ENCODE measurements at regions not wholly inside any gene's neighbourhood (a gene's known extent, or its start where the extent isn't known, plus 50 kb on each side); places are given as distances from the start of the nearest gene placed in this dataset.

DNA sequence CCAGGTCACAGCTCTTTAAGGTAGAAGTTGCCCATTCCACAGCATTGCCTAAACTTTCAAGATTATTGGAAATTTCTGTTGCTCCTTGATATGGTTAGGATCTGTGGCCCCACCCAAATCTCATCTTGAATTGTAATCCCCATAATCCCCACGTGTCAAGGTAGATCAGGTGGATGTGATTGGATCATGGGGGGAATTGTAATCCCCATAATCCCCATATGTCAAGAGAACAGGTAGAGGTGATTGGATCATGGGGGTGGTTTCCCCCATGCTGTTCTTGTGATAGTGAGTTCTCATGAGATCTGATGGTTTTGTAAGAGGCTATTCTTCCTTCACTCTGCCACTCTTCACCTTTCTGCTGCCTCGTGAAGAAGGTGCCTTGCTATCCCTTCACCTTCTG, 327.4 kb upstream of the MAP3K7 start:
- TF ChIP-seq, protein P1, sequence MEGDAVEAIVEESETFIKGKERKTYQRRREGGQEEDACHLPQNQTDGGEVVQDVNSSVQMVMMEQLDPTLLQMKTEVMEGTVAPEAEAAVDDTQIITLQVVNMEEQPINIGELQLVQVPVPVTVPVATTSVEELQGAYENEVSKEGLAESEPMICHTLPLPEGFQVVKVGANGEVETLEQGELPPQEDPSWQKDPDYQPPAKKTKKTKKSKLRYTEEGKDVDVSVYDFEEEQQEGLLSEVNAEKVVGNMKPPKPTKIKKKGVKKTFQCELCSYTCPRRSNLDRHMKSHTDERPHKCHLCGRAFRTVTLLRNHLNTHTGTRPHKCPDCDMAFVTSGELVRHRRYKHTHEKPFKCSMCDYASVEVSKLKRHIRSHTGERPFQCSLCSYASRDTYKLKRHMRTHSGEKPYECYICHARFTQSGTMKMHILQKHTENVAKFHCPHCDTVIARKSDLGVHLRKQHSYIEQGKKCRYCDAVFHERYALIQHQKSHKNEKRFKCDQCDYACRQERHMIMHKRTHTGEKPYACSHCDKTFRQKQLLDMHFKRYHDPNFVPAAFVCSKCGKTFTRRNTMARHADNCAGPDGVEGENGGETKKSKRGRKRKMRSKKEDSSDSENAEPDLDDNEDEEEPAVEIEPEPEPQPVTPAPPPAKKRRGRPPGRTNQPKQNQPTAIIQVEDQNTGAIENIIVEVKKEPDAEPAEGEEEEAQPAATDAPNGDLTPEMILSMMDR (conservative IDR thresholded peaks at IDR 0.05; ENCODE audit: low read depth, low read length): no peak
- TF ChIP-seq EZH2 (IDR thresholded peaks at IDR 0.05; ENCODE audit: borderline replicate concordance, low read depth, low read length, poor library complexity, severe bottlenecking): no peak
- ChIA-PET CTCF (no interaction called here), POLR2A (ENCODE audit: low non-redundant PET) (no interaction called here)
- Histone ChIP-seq H3K4me3 (ENCODE audit: low read depth, low read length, poor library complexity, severe bottlenecking) (no peak overlapping the region), H3K9me3 (ENCODE audit: low read depth, low read length, poor library complexity, severe bottlenecking) (peaks cover 11% of the 10 kb centered on the region), H3K36me3 (ENCODE audit: insufficient read depth, low read length, poor library complexity, severe bottlenecking) (no peaks in the 10 kb centered on the region), H3K27ac (ENCODE audit: low read depth, low read length, poor library complexity, severe bottlenecking) (no peak overlapping the region), H3K27me3 (replicated peaks; ENCODE audit: insufficient read depth, low read depth, low read length, poor library complexity) (peaks cover 5% of the 10 kb centered on the region), H3K4me1 (ENCODE audit: insufficient read depth, low read length, poor library complexity, severe bottlenecking) (no peaks in the 10 kb centered on the region)
- no TSS peak for BruUV-seq (replicated peaks)
- no peak for DNase-seq (ENCODE audit: low spot score)
- intact Hi-C loops (cut with micrococcal nuclease; ENCODE audit: unreplicated experiment): no loop called here

DNA sequence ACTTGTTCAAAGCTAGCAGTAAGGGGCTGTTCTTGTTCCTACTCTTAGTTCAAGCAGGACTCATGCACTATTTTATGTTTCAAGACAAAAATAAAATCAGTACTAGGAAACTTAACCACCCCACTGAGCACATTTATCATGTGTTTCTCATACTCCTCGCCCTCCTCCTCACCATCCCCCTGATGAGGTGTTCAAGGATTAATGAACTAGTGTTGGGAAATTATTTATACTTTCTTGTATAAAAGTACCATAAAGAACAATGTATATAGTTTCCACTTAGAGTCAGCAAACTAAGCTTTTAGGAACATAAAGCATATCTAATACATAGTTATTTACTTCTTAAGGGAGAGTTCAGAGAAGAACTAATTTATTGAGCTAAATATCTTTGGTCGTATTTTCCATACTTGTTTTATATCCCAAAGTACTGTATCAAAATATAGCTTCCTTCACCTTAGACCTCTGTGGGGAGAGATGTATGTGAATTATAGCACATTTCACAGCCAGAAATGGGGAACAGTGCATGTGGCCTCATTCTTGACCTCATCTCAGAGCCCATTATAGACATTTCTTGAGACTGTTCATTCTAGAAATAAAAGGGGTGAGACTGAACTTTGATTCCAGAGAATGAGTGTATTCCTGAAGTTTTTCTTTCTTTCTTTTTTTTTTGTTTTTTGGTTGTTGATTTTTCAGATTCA, 326.5 kb upstream of the MAP3K7 start:
- Histone ChIP-seq H3K27me3 (replicated peaks; ENCODE audit: insufficient read depth, low read depth, low read length, poor library complexity) (peaks cover 5% of the 10 kb centered on the region), H3K36me3 (ENCODE audit: insufficient read depth, low read length, poor library complexity, severe bottlenecking) (no peaks in the 10 kb centered on the region), H3K4me1 (ENCODE audit: insufficient read depth, low read length, poor library complexity, severe bottlenecking) (no peaks in the 10 kb centered on the region), H3K9me3 (ENCODE audit: low read depth, low read length, poor library complexity, severe bottlenecking) (peaks cover 11% of the 10 kb centered on the region), H3K27ac (ENCODE audit: low read depth, low read length, poor library complexity, severe bottlenecking) (no peak overlapping the region), H3K4me3 (ENCODE audit: low read depth, low read length, poor library complexity, severe bottlenecking) (no peak overlapping the region)
- POLR2A ChIA-PET (ENCODE audit: low non-redundant PET): no interaction called here
- BruUV-seq (replicated peaks): no TSS peak
- intact Hi-C loops (cut with micrococcal nuclease; ENCODE audit: unreplicated experiment): no loop called here
- no peak for TF ChIP-seq EZH2 (IDR thresholded peaks at IDR 0.05; ENCODE audit: borderline replicate concordance, low read depth, low read length, poor library complexity, severe bottlenecking)
- TF ChIP-seq, protein P1 (conservative IDR thresholded peaks at IDR 0.05; ENCODE audit: low read depth, low read length): no peak
- CTCF ChIA-PET: no interaction called here
- no peak for DNase-seq (ENCODE audit: low spot score)

- Histone ChIP-seq H3K36me3 (ENCODE audit: insufficient read depth, low read length, poor library complexity, severe bottlenecking) (no peaks in the 10 kb centered on the region), H3K9me3 (ENCODE audit: low read depth, low read length, poor library complexity, severe bottlenecking) (peaks cover 11% of the 10 kb centered on the region), H3K4me1 (ENCODE audit: insufficient read depth, low read length, poor library complexity, severe bottlenecking) (no peaks in the 10 kb centered on the region), H3K27me3 (replicated peaks; ENCODE audit: insufficient read depth, low read depth, low read length, poor library complexity) (peaks cover 5% of the 10 kb centered on the region), H3K4me3 (ENCODE audit: low read depth, low read length, poor library complexity, severe bottlenecking) (no peak overlapping the region), H3K27ac (ENCODE audit: low read depth, low read length, poor library complexity, severe bottlenecking) (no peak overlapping the region)
- ChIA-PET POLR2A (ENCODE audit: low non-redundant PET) (no interaction called here), CTCF (no interaction called here)
- no peak for DNase-seq (ENCODE audit: low spot score)
- intact Hi-C loops (cut with micrococcal nuclease; ENCODE audit: unreplicated experiment): no loop called here
- TF ChIP-seq EZH2 (IDR thresholded peaks at IDR 0.05; ENCODE audit: borderline replicate concordance, low read depth, low read length, poor library complexity, severe bottlenecking): no peak
- TF ChIP-seq, protein P1 (conservative IDR thresholded peaks at IDR 0.05; ENCODE audit: low read depth, low read length): no peak
- no TSS peak for BruUV-seq (replicated peaks)
Measured at GRCh38 chr6:90911642-90912041, 324.8 kb upstream of the MAP3K7 start.

Measured in A673 (cell line).